ENCODE measurements at regions not wholly inside any gene's neighbourhood (a gene's known extent, or its start where the extent isn't known, plus 50 kb on each side); places are given as distances from the start of the nearest gene placed in this dataset.

DNA sequence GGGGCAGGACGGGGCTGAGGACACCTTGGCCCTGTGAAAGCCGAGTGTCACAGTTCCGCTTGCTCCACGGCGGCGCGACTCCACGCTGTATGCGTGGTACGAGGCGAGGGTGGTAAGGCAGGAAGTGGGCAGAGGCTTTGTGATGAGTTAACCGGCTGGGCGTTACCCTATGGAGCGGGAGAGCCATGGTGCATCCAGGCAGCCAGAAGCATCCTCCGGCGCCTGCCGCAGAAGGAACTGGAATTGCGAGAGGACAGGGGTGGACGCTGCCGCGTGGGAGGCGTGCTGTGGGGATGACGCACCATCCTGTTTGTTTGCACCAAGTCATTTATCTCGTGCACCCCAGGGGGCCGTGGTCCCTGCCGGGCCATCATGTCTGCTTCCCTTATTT, 643.9 kb downstream of the BRD1 start:
- DNase-seq (ENCODE audit: low read depth in 4 of 4, low spot score in 2 of 4): no peak

DNA sequence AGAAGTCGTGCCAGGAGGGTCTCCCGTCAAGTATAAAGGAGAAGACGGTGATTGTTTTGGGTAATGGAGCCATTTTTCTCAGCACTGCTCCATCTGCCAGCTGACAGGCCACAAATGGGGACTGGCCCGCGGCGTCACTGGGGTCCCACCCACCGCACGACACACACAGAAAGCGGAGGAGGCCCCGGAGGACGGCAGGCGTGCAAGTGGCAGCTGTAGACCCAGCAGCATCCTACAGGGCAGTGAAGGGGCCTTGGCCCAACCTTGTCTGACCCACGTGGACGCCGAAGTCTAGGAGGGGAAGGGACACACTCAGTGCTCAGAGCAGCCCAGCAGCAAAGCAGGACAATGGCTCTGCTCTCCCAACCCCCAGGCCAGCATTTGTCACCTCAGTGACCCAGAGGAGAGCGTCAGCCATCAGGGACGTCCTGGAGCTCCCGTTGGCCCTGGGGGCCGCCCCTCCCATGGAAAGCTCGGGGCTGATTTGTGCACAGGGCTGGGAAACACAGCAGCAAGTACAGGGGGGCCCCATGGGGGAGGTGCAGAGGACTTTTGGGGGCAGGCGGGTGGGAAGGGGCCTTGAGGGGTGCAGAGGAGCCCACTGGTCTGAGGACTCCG, 644.4 kb downstream of the BRD1 start:
- no peak for DNase-seq (ENCODE audit: low read depth in 4 of 4, low spot score in 2 of 4)

DNA sequence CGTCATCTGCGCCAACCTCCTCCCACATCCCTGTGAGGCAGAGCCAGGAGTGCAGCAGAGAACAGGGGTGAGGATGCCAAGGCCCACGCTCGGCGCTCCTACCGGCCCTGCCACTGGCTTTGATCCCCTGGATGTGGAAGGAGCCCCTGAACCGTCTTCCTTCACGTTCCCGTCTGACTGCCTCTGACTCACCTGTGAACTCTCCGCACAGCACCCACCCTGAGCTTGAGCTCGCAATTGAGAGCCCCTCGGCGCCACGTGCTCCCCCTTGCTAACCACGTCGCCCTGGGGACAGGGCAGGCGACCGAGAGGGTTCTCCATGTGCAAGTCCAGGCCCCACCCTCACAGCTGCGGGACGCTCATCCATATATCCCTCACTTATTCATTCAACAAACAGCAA, 645.3 kb downstream of the BRD1 start:
- DNase-seq (ENCODE audit: low read depth in 4 of 4, low spot score in 2 of 4): no peak

GRCh38 chr22:49181942-49182341, 645.7 kb downstream of the BRD1 start:
- no peak for DNase-seq (ENCODE audit: low read depth in 4 of 4, low spot score in 2 of 4)

GRCh38 chr22:49181431-49181830, 646.2 kb downstream of the BRD1 start:
- no peak for DNase-seq (ENCODE audit: low read depth in 4 of 4, low spot score in 2 of 4)

GRCh38 chr22:49180683-49181024, 647.0 kb downstream of the BRD1 start:
- DNase-seq (ENCODE audit: low read depth in 4 of 4, low spot score in 2 of 4): no peak

- DNase-seq (ENCODE audit: low read depth in 4 of 4, low spot score in 2 of 4): no peak
Measured at GRCh38 chr22:49179886-49180682, 647.6 kb downstream of the BRD1 start.

GRCh38 chr22:49179175-49179574, 648.5 kb downstream of the BRD1 start:
- DNase-seq (ENCODE audit: low read depth in 4 of 4, low spot score in 2 of 4): no peak

- no peak for DNase-seq (ENCODE audit: low read depth in 4 of 4, low spot score in 2 of 4)
Measured at GRCh38 chr22:49178246-49179005, 649.2 kb downstream of the BRD1 start.

GRCh38 chr22:49177666-49178065, 650.0 kb downstream of the BRD1 start:
- DNase-seq (ENCODE audit: low read depth in 4 of 4, low spot score in 2 of 4): no peak

- DNase-seq (ENCODE audit: low read depth in 4 of 4, low spot score in 2 of 4): no peak
Measured at GRCh38 chr22:49176956-49177355, 650.7 kb downstream of the BRD1 start.

DNA sequence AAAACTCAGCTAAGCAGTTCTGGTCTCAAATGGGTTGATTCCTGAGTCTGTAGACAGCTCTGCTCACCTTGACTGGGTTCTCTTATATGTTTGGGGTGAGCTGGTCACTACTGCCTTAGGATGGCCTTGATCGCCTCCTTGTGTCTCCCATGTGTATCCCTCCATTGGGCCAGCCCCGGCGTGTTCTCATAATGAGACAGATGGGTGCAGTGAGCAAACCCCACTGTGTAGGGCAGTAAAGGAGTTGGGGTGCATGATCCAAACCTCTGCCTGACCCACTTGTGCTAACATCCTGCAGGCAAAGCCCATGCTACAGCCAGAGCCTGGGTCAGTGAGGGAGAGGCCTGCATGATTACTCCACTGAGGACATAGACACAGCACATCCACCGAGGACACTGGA, 657.6 kb downstream of the BRD1 start:
- no peak for DNase-seq (ENCODE audit: low read depth in 4 of 4, low spot score in 2 of 4)

DNA sequence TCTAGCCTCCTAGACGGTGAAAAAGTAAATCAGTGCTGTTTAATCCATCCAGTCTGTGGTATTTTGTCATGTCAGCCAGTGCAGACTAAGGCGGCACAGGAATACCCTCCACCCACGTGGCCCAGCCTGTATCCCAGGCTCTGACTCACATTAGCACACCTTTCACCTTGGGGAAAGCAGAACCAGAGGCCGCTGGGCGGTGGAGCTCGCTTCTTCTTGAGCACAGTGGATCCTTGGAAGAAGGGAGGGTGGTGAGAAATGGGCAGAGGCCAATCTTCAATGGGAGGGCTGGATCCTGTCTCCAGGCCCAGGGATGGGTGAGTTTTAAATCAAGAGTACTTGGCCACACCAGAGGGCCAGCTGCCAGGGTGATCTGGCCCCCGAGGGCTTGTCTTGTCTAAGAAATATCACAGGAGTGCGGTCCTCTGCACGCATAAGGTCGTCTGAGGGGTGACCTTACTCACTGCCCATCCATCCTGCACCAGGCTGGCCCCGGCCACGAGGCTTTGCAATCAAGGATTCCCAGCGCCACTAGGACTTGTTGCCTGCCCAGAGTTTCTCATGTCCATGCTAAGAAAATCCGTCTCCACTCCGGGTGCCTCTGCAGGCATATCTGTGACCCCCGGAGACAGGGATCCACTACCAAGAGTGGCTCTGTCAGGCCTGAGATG, 658.5 kb downstream of the BRD1 start:
- no peak for DNase-seq (ENCODE audit: low read depth in 4 of 4, low spot score in 2 of 4)

DNA sequence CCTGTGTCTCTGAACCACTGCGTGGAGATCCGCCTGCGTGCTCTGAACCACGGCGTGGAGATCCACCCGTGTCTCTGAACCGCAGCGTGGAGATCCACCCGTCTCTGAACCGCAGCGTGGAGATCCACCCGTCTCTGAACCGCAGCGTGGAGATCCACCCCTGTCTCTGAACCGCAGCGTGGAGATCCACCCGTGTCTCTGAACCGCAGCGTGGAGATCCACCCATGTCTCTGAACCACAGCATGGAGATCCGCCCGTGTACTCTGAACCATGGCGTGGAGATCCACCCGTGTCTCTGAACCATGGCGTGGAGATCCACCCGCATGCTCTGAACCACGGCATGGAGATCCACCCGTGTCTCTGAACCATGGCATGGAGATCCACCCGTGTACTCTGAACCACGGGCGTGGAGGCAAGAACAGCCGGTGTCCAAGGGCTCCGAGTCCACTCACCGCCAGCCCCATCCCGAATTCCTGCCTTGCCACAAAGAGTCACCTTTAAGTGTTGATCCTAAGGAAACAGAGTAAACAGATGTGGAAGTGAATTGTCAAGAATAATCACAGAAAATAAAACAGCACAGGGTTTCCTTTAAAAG, 659.4 kb downstream of the BRD1 start:
- no peak for DNase-seq (ENCODE audit: low read depth in 4 of 4, low spot score in 2 of 4)

DNA sequence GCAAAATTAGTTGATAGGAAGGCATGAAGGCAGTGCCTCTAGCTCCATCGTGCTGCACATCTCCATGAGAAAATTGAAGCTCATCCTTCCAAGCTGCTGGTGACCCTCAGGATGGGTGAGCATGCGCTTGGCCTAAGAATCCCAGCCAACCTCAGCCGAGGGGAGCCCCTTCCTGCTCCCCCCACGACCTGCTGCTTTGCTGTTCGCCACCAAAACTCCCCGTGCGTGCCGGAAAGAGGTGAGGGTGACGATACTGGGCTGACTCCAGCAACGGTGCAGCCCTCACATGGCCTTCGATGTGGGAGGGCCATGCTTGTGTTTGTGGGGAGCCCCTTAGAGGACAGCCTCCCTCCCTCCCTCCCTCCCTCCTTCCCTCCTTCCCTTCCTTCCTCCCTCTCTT, 660.9 kb downstream of the BRD1 start:
- no peak for DNase-seq (ENCODE audit: low read depth in 4 of 4, low spot score in 2 of 4)

DNA sequence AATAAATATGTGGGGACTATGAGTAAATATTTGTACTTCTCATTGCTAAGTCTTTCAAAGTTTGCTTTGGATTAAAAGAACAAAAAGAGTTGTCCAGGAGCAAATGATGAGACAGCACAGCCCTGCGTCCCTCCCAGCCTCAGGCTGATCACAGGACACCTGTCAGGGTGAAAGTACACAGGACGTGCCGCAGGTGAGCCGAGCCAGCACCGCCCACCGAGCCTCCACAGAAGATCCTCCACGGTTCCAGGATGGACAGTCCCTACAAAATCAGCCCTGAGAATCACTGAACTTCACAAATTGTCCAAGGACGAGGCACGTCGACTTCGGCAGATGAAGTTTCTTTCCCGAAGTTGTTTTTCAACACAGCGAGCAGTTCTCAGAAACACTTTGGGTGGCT, 661.5 kb downstream of the BRD1 start:
- DNase-seq (ENCODE audit: low read depth in 4 of 4, low spot score in 2 of 4): no peak

DNA sequence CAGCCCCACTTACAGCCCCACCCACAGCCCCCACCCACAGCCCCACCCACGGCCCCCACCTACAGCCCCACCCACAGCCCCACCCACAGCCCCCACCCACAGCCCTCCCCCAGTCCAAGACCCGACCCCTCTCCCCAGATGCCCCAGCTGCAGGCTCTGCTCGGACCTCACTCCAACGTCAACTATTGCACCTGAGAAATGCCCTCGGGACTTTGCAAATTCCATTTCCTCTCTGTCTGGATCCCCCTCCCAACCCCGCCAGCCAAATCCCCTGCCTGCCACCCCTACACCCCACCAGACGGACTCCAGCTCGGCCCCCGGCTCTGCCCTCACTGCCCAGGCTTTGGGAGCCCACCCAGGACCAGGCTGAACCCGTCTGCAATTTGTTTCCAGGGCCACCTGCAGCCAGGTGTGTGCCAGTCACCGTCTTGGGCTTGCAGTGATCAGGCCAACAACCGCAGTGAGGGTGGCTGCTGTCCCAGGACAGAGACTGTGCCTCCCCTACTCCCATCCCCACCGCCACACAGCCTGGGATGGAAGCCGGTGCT, 662.8 kb downstream of the BRD1 start:
- DNase-seq (ENCODE audit: low read depth in 4 of 4, low spot score in 2 of 4): no peak

DNA sequence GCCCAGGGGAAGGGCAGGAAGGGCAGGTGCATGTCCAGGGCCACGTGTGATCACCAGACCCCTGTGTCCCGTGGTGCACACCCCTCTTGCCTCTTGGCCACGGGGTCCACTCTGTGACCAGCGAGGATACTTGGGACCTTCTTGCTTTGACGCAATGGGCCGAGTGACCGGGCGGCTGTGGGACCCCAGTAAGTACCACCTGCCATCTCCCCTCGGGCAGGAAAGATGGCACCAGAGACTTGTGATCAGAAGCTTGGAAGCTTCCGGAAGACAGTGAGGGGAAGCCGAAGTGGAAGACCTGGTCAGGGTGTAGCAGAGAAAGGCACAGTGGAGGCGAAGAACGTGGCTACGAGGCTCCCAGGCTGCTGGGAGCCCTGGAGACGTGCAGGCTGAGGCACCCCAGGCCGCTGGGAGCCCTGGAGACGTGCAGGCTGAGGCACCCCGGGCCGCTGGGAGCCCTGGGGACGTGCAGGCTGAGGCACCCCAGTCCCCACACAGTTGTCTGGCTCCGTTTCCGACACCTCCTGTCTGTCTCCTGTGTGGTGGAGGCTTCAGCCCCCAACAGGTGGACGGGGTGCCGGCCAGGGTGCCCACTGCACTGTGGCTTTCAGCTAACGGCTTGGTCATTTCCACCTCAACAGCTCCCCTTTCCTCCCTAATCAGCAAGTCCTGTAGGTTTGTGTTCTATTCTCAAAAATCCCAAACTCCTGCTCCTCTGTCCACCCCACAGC, 663.5 kb downstream of the BRD1 start:
- DNase-seq (ENCODE audit: low read depth in 4 of 4, low spot score in 2 of 4): no peak

GRCh38 chr22:49163258-49163959, 664.3 kb downstream of the BRD1 start:
- DNase-seq (ENCODE audit: low read depth in 4 of 4, low spot score in 2 of 4): no peak

Data from left renal cortex interstitium (tissue), 4 donors.